ENCODE measurements at regions not wholly inside any gene's neighbourhood (a gene's known extent, or its start where the extent isn't known, plus 50 kb on each side); places are given as distances from the start of the nearest gene placed in this dataset.

DNA sequence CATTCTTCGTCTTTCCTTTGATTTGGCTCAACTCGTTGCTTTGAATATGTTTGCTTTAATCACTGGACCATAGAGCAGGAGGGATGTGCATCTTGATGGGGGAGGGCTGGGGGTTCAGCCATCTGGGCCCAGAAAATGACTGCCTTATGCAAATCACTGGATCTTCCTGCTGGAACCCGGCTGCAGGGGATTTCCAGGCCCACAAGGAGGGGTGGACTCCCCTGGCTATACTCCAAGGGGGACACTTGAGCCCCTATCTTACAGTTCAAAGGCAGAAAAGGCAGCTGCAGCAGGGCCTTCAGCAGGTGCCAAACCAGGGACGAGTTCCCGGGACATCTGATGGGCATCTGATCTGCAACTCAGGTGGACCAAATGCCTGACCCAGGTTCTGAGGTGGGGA is 122.5 kb downstream of the DICER1 start:
- ChIA-PET POLR2A (no interaction called here), RAD21 (ENCODE audit: unreplicated experiment) (no interaction called here), SMC1A (ENCODE audit: uncharacterized antibody, unreplicated experiment) (no interaction called here), CTCF (no interaction called here)
- Histone ChIP-seq H3K4me2 (ENCODE audit: control insufficient read depth, insufficient read depth) (no peak overlapping the region), H3K9me3 (replicated peaks; ENCODE audit: control insufficient read depth, insufficient read depth, low read length) (no peaks in the 10 kb centered on the region), H3K27me3 (replicated peaks in 1 of 2; ENCODE audit: control insufficient read depth in 2 of 2, insufficient read depth in 2 of 2, low read length in 1 of 2) (no peaks in the 10 kb centered on the region; a peak in 1 of 4 replicates), H2AFZ (ENCODE audit: control insufficient read depth, low read depth, low read length) (no peak overlapping the region), H3K4me1 (ENCODE audit: control insufficient read depth, insufficient read depth, low read length) (peaks cover 5% of the 10 kb centered on the region), H3K79me2 (ENCODE audit: control insufficient read depth, insufficient read depth, low read length) (no peaks in the 10 kb centered on the region), H4K20me1 (ENCODE audit: control insufficient read depth, insufficient read depth) (no peaks in the 10 kb centered on the region), H3K27ac (ENCODE audit: control insufficient read depth, insufficient read depth) (no peak overlapping the region), H3K9ac (ENCODE audit: control insufficient read depth, insufficient read depth, low read length) (no peak overlapping the region), H3K36me3 (ENCODE audit: control insufficient read depth in 2 of 2, insufficient read depth in 2 of 2, low read length in 1 of 2) (no peaks in the 10 kb centered on the region), H3K4me3 (no peak overlapping the region)
- no peak for ATAC-seq
- TF ChIP-seq MEF2A (IDR thresholded peaks at IDR 0.05; ENCODE audit: insufficient read depth, low read depth, low read length) (no peak), SIX5 (IDR thresholded peaks at IDR 0.05; ENCODE audit: low read depth, low read length, severe bottlenecking) (no peak)
- TF ChIP-seq, protein P1, sequence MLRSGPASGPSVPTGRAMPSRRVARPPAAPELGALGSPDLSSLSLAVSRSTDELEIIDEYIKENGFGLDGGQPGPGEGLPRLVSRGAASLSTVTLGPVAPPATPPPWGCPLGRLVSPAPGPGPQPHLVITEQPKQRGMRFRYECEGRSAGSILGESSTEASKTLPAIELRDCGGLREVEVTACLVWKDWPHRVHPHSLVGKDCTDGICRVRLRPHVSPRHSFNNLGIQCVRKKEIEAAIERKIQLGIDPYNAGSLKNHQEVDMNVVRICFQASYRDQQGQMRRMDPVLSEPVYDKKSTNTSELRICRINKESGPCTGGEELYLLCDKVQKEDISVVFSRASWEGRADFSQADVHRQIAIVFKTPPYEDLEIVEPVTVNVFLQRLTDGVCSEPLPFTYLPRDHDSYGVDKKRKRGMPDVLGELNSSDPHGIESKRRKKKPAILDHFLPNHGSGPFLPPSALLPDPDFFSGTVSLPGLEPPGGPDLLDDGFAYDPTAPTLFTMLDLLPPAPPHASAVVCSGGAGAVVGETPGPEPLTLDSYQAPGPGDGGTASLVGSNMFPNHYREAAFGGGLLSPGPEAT (IDR thresholded peaks at IDR 0.05; ENCODE audit: low read depth), result no peak
- TF ChIP-seq, protein P2, sequence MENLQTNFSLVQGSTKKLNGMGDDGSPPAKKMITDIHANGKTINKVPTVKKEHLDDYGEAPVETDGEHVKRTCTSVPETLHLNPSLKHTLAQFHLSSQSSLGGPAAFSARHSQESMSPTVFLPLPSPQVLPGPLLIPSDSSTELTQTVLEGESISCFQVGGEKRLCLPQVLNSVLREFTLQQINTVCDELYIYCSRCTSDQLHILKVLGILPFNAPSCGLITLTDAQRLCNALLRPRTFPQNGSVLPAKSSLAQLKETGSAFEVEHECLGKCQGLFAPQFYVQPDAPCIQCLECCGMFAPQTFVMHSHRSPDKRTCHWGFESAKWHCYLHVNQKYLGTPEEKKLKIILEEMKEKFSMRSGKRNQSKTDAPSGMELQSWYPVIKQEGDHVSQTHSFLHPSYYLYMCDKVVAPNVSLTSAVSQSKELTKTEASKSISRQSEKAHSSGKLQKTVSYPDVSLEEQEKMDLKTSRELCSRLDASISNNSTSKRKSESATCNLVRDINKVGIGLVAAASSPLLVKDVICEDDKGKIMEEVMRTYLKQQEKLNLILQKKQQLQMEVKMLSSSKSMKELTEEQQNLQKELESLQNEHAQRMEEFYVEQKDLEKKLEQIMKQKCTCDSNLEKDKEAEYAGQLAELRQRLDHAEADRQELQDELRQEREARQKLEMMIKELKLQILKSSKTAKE (IDR thresholded peaks at IDR 0.05; ENCODE audit: low read depth, poor library complexity, severe bottlenecking), result no peak
- in situ Hi-C loops (cut with MboI), result no loop called here
- no peak for DNase-seq (ENCODE audit: low read depth, low spot score)
- WGBS (ENCODE audit: insufficient coverage, insufficient replicate concordance, low lambda C conversion rate, missing lambda C conversion rate), result 12% methylated on average over 5 of the region's 5 CpGs
- no TSS peak for BruUV-seq (replicated peaks)
- no peak for FAIRE-seq
- intact Hi-C loops (cut with micrococcal nuclease; ENCODE audit: unreplicated experiment), result no loop called here

All from GM12878 (cell line).